ENCODE measurements at regions not wholly inside any gene's neighbourhood (a gene's known extent, or its start where the extent isn't known, plus 50 kb on each side); places are given as distances from the start of the nearest gene placed in this dataset.

- POLR2A ChIA-PET: no interaction called here
- TF ChIP-seq ZNF425 (CRISPR knock-in tag; conservative IDR thresholded peaks at IDR 0.05) (no peak), OVOL2 (CRISPR knock-in tag; IDR thresholded peaks at IDR 0.05; ENCODE audit: borderline replicate concordance) (no peak), NR1H2 (CRISPR knock-in tag; IDR thresholded peaks at IDR 0.05) (no peak), ATF3 (CRISPR knock-in tag; conservative IDR thresholded peaks at IDR 0.05) (no peak), FOXK1 (CRISPR knock-in tag; IDR thresholded peaks at IDR 0.05) (no peak), CREM (CRISPR knock-in tag; IDR thresholded peaks at IDR 0.05) (no peak), NR3C1 (CRISPR knock-in tag; conservative IDR thresholded peaks at IDR 0.05; ENCODE audit: low read depth) (no peak), PREB (CRISPR knock-in tag; IDR thresholded peaks at IDR 0.05; ENCODE audit: borderline replicate concordance) (no peak), TP53 (CRISPR knock-in tag; IDR thresholded peaks at IDR 0.05) (no peak), ETV6 (CRISPR knock-in tag; IDR thresholded peaks at IDR 0.05) (no peak), ZNF416 (CRISPR knock-in tag; IDR thresholded peaks at IDR 0.05) (no peak), KAT7 (CRISPR knock-in tag; IDR thresholded peaks at IDR 0.05; ENCODE audit: borderline replicate concordance) (no peak), JAZF1 (CRISPR knock-in tag; IDR thresholded peaks at IDR 0.05) (no peak), CTCF (IDR thresholded peaks at IDR 0.05) (no peak), MXD4 (CRISPR knock-in tag; IDR thresholded peaks at IDR 0.05; ENCODE audit: borderline replicate concordance) (no peak), SMAD4 (CRISPR knock-in tag; IDR thresholded peaks at IDR 0.05) (no peak), PRDM15 (CRISPR knock-in tag; IDR thresholded peaks at IDR 0.05) (no peak), ZNF396 (CRISPR knock-in tag; IDR thresholded peaks at IDR 0.05; ENCODE audit: borderline replicate concordance) (no peak)
- no peak for ATAC-seq
- no peak overlapping the region for H3K4me3 Mint-ChIP-seq
- no peaks in the 10 kb centered on the region for H3K36me3 Mint-ChIP-seq
- no peak overlapping the region for H3K27ac Mint-ChIP-seq
- no peaks in the 10 kb centered on the region; the same call in 1 of the 2 replicates for H3K27me3 Mint-ChIP-seq (ENCODE audit: low read depth)
- peaks cover 6% of the 10 kb centered on the region; the same call in 1 of the 2 replicates for H3K9me3 Mint-ChIP-seq
- CTCF ChIA-PET: no interaction called here
- no peak for DNase-seq (ENCODE audit: low spot score)
- peaks cover 22% of the 10 kb centered on the region for H3K4me1 Mint-ChIP-seq
Observed at GRCh38 chr9:70475211-70475610, 60.8 kb upstream of the KLF9 start.

DNA sequence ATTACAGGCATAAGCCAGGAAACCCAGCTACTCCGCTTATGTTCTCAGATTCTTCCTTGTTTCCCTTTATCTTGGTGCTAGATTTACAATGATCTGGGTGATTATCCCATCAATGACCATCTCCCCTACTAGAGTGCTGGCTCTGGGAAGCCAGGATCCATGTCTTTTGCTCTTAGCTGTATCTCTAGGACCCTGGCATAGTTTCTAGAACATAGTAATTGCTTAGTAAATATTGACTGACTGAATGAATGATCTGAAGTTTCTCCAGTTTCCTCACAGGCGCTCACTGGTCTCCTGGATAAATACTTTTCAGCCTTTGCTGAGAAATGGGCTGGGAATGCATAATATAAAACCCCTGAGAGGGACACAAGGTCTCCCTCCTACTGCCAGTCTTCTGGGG, 60.0 kb upstream of the KLF9 start:
- peaks cover 6% of the 10 kb centered on the region; the same call in 1 of the 2 replicates for H3K9me3 Mint-ChIP-seq
- CTCF ChIA-PET: interaction anchor here (1.2 kb wide), 1 partner anchor 10 kb away, joined by 3 read pairs; no protein-coding TSS in a partner anchor
- no peak overlapping the region for H3K4me3 Mint-ChIP-seq
- ATAC-seq (no peak), DNase-seq (ENCODE audit: low spot score) (no peak)
- H3K36me3 Mint-ChIP-seq: no peaks in the 10 kb centered on the region
- POLR2A ChIA-PET: no interaction called here
- H3K27ac Mint-ChIP-seq: no peak overlapping the region
- H3K27me3 Mint-ChIP-seq (ENCODE audit: low read depth): no peaks in the 10 kb centered on the region; the same call in 1 of the 2 replicates
- H3K4me1 Mint-ChIP-seq: peaks cover 15% of the 10 kb centered on the region
- no peak for TF ChIP-seq ZNF671 (CRISPR knock-in tag; IDR thresholded peaks at IDR 0.05)
- TF ChIP-seq CREM (CRISPR knock-in tag; IDR thresholded peaks at IDR 0.05): no peak
- no peak for TF ChIP-seq SOX15 (CRISPR knock-in tag; IDR thresholded peaks at IDR 0.05)
- no peak for TF ChIP-seq TCF7 (CRISPR knock-in tag; IDR thresholded peaks at IDR 0.05; ENCODE audit: low read depth)
- no peak for TF ChIP-seq PRDM15 (CRISPR knock-in tag; IDR thresholded peaks at IDR 0.05)
- TF ChIP-seq, protein P1, sequence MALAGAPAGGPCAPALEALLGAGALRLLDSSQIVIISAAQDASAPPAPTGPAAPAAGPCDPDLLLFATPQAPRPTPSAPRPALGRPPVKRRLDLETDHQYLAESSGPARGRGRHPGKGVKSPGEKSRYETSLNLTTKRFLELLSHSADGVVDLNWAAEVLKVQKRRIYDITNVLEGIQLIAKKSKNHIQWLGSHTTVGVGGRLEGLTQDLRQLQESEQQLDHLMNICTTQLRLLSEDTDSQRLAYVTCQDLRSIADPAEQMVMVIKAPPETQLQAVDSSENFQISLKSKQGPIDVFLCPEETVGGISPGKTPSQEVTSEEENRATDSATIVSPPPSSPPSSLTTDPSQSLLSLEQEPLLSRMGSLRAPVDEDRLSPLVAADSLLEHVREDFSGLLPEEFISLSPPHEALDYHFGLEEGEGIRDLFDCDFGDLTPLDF (CRISPR knock-in tag; IDR thresholded peaks at IDR 0.05): no peak

All from WTC11 (cell line).